ENCODE measurements at regions not wholly inside any gene's neighbourhood (a gene's known extent, or its start where the extent isn't known, plus 50 kb on each side); places are given as distances from the start of the nearest gene placed in this dataset.

DNA sequence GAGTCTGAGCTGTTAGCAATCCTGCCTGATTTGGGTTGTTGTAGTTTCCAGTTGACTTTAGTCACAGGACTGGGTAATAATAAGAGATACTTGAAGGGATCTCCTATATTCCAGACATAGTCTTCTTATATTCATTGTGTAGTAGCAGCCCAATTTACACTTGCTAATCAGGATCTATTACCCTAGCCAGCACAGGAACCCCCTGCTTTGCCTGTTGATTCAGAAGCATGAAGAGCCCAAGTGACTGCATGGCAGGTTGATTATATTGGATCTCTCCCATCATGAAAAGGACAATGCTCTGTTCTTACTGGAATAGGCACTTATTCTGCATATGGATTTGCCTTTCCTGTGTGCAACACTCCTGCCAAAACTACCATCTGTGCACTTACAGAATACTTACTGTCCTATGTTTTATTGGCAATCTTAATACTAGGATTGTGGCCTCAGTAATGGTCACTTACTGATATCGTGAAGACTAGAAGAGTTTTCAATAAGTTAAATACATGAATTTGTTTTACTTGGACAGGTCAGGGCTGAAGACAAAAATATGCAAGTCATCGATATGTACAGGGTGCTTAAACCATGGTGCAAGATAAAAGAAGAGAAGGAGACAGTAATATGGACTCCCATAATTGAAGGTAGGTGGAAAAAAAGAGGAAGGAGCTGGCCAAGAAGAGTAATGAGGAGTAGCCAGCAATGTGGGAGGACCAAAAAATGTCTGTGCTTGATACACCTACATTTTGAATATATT, 304.1 kb downstream of the MCTP2 start:
- H3K36me3 Mint-ChIP-seq (ENCODE audit: low read depth) = no peaks in the 10 kb centered on the region
- H3K4me1 Mint-ChIP-seq (ENCODE audit: low read depth) = no peaks in the 10 kb centered on the region
- peaks cover 24% of the 10 kb centered on the region for H3K27me3 Mint-ChIP-seq (ENCODE audit: low read depth)
- no peak overlapping the region for H3K4me3 Mint-ChIP-seq
- H3K9me3 Mint-ChIP-seq = no peaks in the 10 kb centered on the region
- no peak overlapping the region for H3K27ac Mint-ChIP-seq

DNA sequence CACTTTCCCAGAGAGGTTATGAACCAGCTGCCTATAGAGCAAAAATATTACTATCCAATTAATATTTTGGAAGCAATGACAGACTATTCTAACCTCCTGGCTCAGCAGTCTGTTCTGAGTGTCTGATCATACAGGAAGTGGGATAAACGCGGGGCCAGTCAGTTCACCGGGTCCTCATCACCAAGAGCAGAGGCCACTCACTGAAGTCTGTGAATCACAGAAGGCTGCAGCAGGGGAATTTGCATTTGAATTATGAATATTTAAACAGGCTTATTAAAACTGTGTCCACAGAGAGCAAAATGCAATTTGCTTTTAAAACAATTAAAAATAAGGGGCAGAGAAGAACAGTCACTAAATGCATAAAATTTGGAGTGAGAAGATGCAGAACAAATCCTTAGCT, 305.2 kb downstream of the MCTP2 start:
- Mint-ChIP-seq H3K27me3 (ENCODE audit: low read depth) (peaks cover 24% of the 10 kb centered on the region), H3K4me1 (ENCODE audit: low read depth) (no peaks in the 10 kb centered on the region), H3K36me3 (ENCODE audit: low read depth) (no peaks in the 10 kb centered on the region), H3K9me3 (no peaks in the 10 kb centered on the region), H3K27ac (no peak overlapping the region), H3K4me3 (no peak overlapping the region)

DNA sequence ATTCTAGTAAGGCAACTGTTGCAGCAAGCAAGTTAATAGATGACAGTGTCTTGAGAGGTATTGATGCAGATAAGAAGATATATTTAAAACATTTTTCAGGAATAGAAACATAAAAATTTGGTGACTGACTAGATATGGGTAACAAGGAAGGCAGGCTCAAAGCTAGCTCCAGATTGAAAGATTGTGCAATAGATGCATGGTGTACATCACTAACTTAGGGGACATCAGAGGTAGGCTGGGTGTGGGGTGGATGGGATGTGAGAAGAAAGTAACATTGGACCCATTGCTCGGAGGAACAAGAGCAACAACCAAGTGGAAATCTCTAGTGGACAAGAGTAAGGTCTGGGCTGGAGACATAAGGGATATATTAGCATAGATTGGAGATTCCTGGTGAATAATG, 306.9 kb downstream of the MCTP2 start:
- Mint-ChIP-seq H3K27ac (no peak overlapping the region), H3K4me3 (no peak overlapping the region), H3K4me1 (ENCODE audit: low read depth) (no peaks in the 10 kb centered on the region), H3K9me3 (no peaks in the 10 kb centered on the region), H3K27me3 (ENCODE audit: low read depth) (peaks cover 33% of the 10 kb centered on the region), H3K36me3 (ENCODE audit: low read depth) (no peaks in the 10 kb centered on the region)

DNA sequence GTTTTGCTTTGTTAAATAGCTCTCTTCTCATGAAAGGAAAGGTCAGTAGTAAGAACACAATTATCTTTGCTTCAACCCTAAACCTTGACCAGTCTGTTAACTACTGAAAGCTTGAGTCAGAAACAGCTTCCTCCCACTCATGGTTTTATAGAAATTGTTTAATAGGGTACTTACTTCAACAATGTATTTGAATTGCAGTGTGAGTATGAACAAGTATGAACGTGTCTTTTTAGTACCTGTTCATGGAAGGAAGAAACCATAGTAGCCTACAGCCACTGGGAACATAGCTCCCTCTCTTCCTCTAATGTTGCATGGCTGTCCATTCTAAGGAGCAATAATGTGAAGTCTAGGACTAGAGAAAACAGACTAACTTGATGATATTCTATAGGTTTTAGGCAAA, 311.0 kb downstream of the MCTP2 start:
- no peaks in the 10 kb centered on the region for H3K4me1 Mint-ChIP-seq (ENCODE audit: low read depth)

DNA sequence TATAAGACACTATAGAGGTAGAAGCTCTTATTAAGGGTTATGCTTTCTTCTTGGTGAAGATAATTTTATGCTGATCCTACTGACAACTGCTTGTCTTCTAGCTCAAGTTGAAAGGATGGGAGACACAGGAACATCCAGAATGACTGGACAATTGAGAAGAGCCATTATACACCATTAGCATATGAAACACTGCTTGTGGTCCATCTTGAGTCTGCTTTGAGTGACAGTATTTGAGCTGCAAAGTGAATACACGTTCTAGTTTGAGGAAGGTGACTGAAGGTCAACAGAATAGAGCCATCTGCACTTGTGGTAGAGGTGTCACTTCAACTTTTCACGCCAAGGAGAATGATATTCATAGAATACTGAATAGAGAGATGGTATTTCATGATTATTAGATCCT, 315.4 kb downstream of the MCTP2 start:
- H3K36me3 Mint-ChIP-seq (ENCODE audit: low read depth) = no peaks in the 10 kb centered on the region
- H3K4me3 Mint-ChIP-seq = no peak overlapping the region
- peaks cover 29% of the 10 kb centered on the region for H3K27me3 Mint-ChIP-seq (ENCODE audit: low read depth)
- H3K9me3 Mint-ChIP-seq = no peaks in the 10 kb centered on the region
- H3K4me1 Mint-ChIP-seq (ENCODE audit: low read depth) = no peaks in the 10 kb centered on the region
- no peak overlapping the region for H3K27ac Mint-ChIP-seq

More for the DNA sequence above, 311.0 kb downstream of the MCTP2 start:
- no peaks in the 10 kb centered on the region for H3K9me3 Mint-ChIP-seq
- H3K4me3 Mint-ChIP-seq = no peak overlapping the region
- H3K27me3 Mint-ChIP-seq (ENCODE audit: low read depth) = peaks cover 40% of the 10 kb centered on the region
- H3K27ac Mint-ChIP-seq = no peak overlapping the region
- H3K36me3 Mint-ChIP-seq (ENCODE audit: low read depth) = no peaks in the 10 kb centered on the region

DNA sequence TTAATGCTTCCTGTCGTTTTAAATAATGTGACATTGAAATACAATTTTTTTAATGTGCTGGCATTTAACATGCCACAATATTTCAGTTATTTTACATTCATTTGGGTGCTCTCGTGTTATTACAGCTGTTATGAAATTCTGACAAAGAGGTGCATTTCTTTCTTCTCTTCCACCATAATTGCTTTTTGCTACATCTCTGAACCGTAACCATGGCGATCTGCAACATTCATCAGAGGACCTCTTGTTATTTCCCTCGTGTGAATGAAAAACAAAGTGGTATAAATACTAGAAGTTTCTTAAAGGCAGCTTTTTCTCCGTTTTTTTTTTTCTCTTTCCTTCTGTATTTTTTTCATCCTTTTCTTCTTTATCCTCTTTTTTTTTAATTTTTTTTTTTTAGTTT, 316.4 kb downstream of the MCTP2 start:
- H3K27me3 Mint-ChIP-seq (ENCODE audit: low read depth) = peaks cover 25% of the 10 kb centered on the region
- H3K4me1 Mint-ChIP-seq (ENCODE audit: low read depth) = no peaks in the 10 kb centered on the region
- no peaks in the 10 kb centered on the region for H3K9me3 Mint-ChIP-seq
- no peak overlapping the region for H3K27ac Mint-ChIP-seq
- H3K4me3 Mint-ChIP-seq = no peak overlapping the region
- H3K36me3 Mint-ChIP-seq (ENCODE audit: low read depth) = no peaks in the 10 kb centered on the region

DNA sequence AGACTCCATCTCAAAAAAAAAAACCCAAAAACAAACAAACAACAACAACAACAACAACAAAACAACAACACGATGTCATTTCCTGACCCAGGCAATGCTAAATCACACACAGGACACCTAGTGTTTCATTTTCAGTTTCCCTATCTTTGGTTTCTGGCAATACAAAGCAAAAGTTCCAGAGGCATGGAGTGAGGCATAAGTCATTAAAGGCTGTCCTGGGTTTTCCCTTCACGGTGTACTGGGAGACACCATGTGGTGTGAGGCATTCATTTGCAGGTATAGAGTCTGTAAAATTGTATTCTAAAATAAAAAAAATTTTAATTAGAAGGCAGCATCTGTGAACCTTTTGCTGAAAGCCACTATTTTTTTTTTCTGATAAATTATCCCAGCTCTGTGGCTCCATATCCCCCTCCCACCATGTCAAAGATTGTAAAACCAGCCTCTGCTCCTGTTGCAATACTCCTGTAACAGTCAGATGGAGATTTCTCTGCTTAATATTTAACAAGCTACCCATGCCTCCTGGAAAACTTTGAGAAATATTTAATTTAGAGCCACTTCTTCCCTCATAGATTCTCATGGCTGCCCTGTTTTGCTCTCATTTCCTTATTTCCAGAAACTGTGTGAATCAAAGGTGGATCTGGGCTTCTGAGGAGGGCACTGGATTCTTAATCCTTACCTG, 324.6 kb downstream of the MCTP2 start:
- peaks cover 26% of the 10 kb centered on the region for H3K27me3 Mint-ChIP-seq (ENCODE audit: low read depth)
- H3K4me3 Mint-ChIP-seq = no peak overlapping the region
- no peaks in the 10 kb centered on the region for H3K9me3 Mint-ChIP-seq
- H3K4me1 Mint-ChIP-seq (ENCODE audit: low read depth) = no peaks in the 10 kb centered on the region
- no peak overlapping the region for H3K27ac Mint-ChIP-seq
- no peaks in the 10 kb centered on the region for H3K36me3 Mint-ChIP-seq (ENCODE audit: low read depth)

DNA sequence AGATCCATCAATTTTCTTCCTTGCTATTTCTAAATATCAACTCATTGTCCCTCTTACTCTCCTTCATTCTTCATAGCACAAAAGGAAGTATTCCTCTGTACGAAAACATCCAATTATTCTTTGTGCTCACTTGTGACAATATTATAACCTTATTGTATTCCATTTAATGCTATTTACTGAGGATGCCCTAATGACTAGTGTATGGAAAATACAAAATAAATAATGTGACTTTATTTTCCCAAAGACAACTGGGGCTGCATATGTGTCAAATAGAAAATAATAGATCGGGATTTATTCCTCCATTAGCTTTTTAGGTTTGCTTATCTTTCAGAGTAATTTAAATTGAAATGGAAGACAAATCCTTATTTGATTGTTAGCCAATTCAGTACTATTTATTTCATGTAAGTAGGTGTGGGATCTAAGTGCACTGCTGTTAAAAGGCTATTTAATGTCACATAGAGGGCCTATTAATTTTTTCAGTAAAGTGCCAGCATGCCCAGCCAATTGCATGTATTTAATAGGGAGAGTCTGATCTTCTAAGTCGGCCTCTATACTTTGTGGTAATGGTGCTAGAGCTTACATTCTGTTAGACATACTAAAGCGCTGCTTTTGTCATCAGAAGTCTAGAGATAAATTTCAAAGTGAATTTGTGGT, 329.8 kb downstream of the MCTP2 start:
- Mint-ChIP-seq H3K4me1 (ENCODE audit: low read depth) (no peaks in the 10 kb centered on the region), H3K27ac (no peak overlapping the region), H3K9me3 (peaks cover 5% of the 10 kb centered on the region), H3K27me3 (ENCODE audit: low read depth) (peaks cover 38% of the 10 kb centered on the region), H3K36me3 (ENCODE audit: low read depth) (no peaks in the 10 kb centered on the region), H3K4me3 (no peak overlapping the region)

DNA sequence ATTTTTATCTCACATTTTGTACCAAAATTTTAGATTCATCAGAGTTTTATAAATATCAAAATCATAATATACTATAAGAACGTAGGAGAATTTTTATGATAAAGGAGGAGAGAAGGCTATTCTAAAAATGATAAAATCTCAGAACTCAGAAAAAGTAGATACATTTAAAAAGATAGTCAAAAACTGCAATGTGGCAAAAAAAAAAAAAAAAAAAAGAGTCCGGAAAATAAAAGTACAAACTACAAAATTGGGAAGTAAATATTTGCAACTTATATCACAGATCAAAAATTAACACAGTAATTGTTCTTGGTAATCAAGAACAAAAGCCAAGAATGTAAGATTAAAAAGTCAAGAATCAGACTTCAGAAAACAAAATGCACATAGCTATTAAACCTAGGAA, 332.1 kb downstream of the MCTP2 start:
- Mint-ChIP-seq H3K27ac (no peak overlapping the region), H3K4me3 (no peak overlapping the region), H3K4me1 (ENCODE audit: low read depth) (no peaks in the 10 kb centered on the region), H3K36me3 (ENCODE audit: low read depth) (no peaks in the 10 kb centered on the region), H3K27me3 (ENCODE audit: low read depth) (peaks cover 54% of the 10 kb centered on the region), H3K9me3 (peaks cover 5% of the 10 kb centered on the region)

DNA sequence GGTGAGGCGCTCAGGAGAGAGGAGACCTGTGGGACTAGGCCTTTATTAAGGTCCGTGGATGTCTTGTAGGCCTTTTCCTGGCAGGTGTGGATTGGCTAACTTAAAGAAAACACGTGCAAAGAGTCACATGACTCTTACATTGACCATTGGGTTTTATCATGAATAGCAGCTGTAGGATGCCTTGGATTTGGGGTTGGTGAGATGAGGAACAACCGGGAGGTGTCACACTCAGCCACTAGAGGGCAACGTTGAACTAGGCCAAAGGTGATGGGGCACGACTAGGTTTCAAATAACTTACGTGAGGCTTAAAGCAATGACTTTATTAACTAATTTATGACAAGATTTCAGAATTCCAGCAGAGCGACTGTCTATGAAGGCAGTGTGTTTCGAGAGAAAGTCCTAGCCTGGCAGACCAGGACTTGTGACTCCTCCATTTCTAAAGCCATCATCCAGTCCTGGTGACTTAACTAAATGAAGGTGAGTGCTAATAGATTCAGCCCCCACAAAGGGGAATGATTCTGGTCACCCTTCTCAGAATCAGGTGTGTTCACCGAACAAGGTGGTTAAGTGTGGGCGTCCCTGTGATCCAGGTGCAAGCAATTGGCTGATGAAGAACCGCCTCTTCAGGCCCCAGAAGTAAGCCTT, 345.6 kb downstream of the MCTP2 start:
- H3K27me3 Mint-ChIP-seq (ENCODE audit: low read depth) = peaks cover 67% of the 10 kb centered on the region
- H3K9me3 Mint-ChIP-seq = no peaks in the 10 kb centered on the region
- H3K27ac Mint-ChIP-seq = no peak overlapping the region
- peaks cover 8% of the 10 kb centered on the region for H3K4me1 Mint-ChIP-seq (ENCODE audit: low read depth)
- no peak overlapping the region for H3K4me3 Mint-ChIP-seq
- no peaks in the 10 kb centered on the region for H3K36me3 Mint-ChIP-seq (ENCODE audit: low read depth)

DNA sequence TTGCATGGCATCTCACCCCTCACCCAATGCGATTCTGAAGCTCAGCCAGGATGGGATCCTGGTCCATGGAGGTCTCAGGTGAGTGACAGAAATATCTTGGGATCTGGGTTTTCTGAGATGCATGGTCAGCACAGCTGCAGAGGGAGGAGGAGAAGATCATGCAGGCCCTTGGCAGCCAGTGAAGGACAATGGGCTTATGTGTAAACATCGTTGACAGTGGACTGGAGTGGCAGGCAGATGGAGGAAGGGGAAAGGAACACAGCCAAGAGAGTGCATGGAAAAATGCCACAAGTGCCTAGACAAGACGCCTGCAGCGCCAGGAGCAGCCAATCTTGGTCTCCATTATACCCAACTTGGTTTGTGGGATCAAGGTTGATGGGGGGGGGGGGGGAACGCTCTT, 347.9 kb downstream of the MCTP2 start:
- Mint-ChIP-seq H3K9me3 (no peaks in the 10 kb centered on the region), H3K27ac (no peak overlapping the region), H3K27me3 (ENCODE audit: low read depth) (peaks cover 78% of the 10 kb centered on the region), H3K36me3 (ENCODE audit: low read depth) (no peaks in the 10 kb centered on the region), H3K4me3 (no peak overlapping the region), H3K4me1 (ENCODE audit: low read depth) (peaks cover 28% of the 10 kb centered on the region)

DNA sequence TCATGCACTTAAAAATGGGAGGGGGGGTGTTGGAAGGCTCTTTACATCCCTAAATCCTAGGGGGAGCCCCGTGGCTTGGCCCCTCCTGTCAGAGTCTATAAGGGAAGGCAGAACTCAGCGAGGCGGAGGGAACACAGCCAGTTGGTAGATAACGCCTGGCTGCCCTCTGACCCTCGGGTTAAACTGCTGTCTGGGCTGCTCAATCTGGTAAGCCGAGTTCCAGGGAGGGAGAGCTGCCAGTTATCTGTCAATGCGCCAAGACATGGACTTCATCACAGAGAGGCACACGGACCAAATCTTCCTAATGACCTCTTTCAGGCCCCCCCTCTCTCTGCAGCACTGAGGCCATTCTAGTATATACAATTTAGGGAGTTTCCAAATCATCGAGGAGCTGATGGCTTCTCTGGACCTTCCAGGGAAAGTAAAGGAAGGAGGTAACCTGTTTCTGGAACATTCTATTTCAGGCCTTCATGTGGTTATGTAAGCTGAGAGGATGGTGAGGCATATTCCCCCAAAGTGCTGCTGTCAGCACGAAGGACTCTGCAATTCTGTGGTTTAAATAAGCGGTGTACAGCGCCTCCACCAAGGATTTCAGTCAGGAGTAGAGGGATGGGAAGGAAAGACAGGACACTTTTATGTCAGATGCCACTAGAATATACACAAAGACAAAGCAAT, 349.0 kb downstream of the MCTP2 start:
- H3K9me3 Mint-ChIP-seq = no peaks in the 10 kb centered on the region
- peaks cover 38% of the 10 kb centered on the region for H3K4me1 Mint-ChIP-seq (ENCODE audit: low read depth)
- H3K4me3 Mint-ChIP-seq = no peak overlapping the region
- H3K36me3 Mint-ChIP-seq (ENCODE audit: low read depth) = no peaks in the 10 kb centered on the region
- peaks cover 70% of the 10 kb centered on the region for H3K27me3 Mint-ChIP-seq (ENCODE audit: low read depth)
- H3K27ac Mint-ChIP-seq = peak overlapping the region; percentile 1

DNA sequence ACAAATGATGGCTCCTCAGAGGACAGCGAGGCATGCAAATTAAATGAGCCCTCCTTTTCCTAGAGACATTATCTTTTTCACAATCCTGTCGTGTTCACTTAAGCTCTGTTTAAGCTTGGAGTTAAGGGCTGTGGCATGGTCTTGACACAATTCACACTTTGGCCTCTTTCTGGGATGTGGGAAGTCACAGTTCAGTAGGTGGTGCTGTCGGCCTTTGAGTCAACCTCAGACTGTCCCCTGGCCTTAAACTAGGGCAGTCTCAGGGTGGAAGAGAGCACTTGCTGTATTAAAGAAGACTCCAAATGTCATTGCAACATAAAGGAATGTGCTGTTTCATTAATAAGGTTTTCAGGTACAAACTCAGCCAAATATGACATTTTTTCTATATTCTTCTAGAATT, 351.0 kb downstream of the MCTP2 start:
- Mint-ChIP-seq H3K4me1 (ENCODE audit: low read depth) (peaks cover 56% of the 10 kb centered on the region), H3K27ac (no peak overlapping the region), H3K9me3 (peaks cover 7% of the 10 kb centered on the region)

DNA sequence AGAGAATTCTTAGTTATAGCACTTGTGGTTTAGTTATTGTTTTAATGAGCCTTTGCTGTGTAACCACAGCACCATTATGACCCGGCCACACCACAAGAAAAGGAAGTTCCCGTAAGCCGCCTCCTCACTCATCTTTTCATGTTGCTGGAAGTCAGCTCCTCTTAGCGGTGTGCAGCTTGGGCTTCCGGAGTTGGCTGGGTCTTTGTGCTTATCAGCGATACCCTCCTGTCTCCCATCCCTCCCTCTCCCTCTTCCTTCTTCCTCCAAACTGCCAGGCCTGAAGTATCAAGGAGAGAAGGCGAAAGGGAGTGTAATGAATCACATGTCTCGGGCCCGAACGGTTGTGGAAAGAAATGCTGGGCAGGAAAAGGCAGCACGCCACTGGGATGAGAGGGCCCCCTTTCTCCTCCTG, 353.5 kb downstream of the MCTP2 start:
- peaks cover 75% of the 10 kb centered on the region for H3K27me3 Mint-ChIP-seq (ENCODE audit: low read depth)
- H3K4me1 Mint-ChIP-seq (ENCODE audit: low read depth) = peaks cover 60% of the 10 kb centered on the region
- H3K36me3 Mint-ChIP-seq (ENCODE audit: low read depth) = peaks cover 14% of the 10 kb centered on the region
- H3K4me3 Mint-ChIP-seq = peak overlapping the region; percentile 76
- H3K9me3 Mint-ChIP-seq = peaks cover 7% of the 10 kb centered on the region
- peak overlapping the region; percentile 84 for H3K27ac Mint-ChIP-seq

More for the DNA sequence above, 351.0 kb downstream of the MCTP2 start:
- H3K4me3 Mint-ChIP-seq = no peak overlapping the region
- H3K27me3 Mint-ChIP-seq (ENCODE audit: low read depth) = peaks cover 66% of the 10 kb centered on the region
- H3K36me3 Mint-ChIP-seq (ENCODE audit: low read depth) = peaks cover 9% of the 10 kb centered on the region
